NCI-H1436 (cell line): ENCODE measurements at regions not wholly inside any gene's neighbourhood (a gene's known extent, or its start where the extent isn't known, plus 50 kb on each side); places are given as distances from the start of the nearest gene placed in this dataset.

ENCODE experiments used
- DNase-seq: peaks from one replicate; lab custom pipeline; 2025; lab: John Stamatoyannopoulos, UW

DNA sequence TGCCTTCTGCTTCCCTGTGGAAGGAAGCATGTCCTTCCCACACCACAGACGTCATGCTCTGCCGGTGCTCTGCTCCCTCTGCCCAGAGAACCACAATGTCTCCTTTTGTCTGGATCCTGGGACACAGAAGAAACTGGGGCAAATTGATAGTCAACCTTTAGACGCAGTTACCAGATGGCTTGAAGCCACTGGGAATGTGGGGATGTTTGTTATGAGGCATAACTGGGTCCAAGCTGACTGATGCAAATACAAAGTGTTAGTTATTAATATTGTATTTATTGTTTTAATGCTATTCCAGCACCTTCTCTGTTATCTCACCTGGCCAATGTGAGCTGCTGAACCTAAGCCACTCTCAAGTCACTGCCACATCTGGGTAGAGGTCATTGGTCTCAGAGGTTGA lies 322.2 kb downstream of the SHANK2 start:
- DNase-seq = no peak

- no peak for DNase-seq
Measured at GRCh38 chr11:70931430-70931829, 320.9 kb downstream of the SHANK2 start.

GRCh38 chr11:70933981-70934583 lies 318.3 kb downstream of the SHANK2 start:
- DNase-seq = no peak

GRCh38 chr11:70935006-70935768 lies 317.2 kb downstream of the SHANK2 start:
- DNase-seq = no peak

DNA sequence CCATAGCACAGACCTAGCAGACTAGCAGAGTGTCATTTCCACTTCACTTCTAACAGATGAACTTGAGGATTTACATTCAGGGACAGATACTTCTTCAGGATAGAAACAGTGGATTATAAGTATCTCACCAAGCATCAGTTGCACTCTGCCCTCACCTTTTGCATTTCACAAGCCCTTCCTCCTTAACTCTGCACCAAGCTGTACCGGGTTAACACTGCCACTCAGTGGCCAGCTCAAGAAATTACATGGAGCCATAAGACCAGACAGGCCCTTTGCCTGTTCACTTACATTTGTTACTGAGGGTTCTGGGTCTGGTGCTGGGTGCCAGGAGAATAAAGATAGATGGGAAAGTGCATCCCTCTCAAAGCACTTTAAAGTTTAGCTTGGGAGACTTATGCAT lies 309.8 kb downstream of the SHANK2 start:
- DNase-seq = no peak

- no peak for DNase-seq
Measured at GRCh38 chr11:70944141-70944540, 308.2 kb downstream of the SHANK2 start.

GRCh38 chr11:70944636-70945035 lies 307.7 kb downstream of the SHANK2 start:
- DNase-seq = no peak

GRCh38 chr11:70948398-70948797 lies 304.0 kb downstream of the SHANK2 start:
- DNase-seq = no peak

DNA sequence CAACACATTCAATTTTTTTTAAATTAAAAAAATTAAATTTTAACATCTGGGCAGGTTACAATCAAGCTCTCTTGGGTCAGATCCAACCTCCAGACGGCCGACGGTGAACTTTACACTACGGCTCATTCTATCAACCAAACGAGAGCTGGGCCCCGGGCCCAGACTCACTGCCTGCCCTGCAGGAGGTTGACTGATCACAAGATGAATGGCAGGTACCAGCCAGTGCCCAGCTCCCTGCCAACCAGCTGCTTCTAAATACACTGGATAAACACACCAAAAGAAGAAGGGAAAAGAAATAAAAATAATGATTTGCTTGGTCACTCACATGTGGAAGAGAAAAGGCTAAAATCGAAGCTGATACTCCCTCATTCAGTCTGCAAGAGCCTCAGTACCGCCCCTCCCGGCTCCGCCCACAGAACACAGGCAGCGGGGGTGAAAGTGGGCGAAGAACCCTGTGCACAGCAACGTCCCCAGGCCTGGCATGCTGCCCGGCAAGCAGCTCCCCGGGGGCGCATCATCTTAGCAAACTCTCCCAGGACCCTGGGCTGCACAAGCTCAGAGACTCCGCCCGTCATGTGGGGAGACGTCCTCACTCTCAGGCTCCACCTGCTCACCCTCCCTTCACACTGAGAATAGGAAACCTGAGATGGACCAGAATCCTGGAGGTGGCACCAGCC lies 303.4 kb downstream of the SHANK2 start:
- peak; percentile 98 for DNase-seq

DNA sequence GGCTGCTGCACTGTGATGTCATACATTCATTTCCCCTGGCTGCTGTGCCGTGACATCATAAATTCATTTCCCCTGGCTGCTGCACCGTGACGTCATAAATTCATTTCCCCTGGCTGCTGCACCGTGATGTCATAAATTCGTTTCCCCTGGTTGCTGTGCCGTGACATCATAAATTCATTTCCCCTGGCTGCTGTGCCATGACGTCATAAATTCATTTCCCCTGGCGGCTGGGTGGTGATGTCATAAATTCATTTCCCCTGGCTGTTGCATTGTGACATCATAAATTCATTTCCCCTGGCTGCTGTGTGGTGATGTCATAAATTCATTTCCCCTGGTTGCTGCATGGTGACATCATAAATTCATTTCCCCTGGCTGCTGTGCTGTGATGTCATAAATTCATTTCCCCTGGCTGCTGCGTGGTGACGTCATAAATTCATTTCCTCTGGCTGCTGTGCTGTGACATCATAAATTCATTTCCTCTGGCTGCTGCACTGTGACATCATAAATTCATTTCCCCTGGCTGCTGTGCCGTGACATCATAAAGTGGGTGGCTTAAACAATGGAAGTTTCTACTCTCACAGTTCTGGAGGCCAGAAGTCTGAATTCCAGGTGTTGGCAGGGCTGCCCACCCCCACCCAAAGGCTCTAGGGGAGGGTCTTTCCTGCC lies 301.1 kb downstream of the SHANK2 start:
- no peak for DNase-seq

DNA sequence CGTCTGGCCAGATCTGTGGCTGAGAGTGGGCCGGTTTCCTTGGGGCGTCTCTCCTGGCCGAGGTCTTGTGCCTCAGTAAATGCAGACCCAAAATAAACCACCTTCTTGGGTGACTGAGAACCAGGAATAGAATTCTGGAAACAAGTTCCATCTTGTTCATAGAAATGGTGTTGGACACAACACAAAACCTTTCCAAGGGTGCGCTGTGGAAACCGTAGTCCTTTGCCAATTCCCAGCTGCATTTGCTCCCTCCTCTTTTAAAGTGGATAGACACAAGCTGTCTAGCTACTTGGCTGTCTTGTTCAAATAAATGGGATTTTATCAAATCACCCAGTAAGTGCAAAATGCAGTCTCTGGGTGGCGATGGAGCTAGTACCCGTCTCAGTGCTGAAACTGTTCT lies 300.2 kb downstream of the SHANK2 start:
- DNase-seq = no peak

DNA sequence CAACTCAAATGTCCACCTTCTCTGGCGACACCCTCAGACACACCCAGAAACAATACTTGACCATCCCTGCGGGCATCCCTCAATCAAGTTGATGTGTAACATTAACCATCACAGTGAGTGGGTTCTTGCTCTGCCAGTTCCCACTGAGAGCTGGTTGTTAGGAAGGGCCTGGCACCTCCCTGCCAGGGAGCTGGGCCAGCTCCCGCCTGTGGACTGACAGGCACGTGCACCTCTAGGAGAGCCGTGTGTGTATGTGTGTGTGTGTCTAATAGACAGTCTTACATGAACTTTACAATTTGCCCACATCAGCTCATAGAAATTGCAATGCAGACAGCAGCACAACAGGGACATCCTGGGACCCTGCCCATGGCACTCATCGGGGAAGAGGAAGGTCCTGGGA lies 298.7 kb downstream of the SHANK2 start:
- DNase-seq = no peak

GRCh38 chr11:70954471-70954870 lies 297.9 kb downstream of the SHANK2 start:
- no peak for DNase-seq
